T47D (cell line): ENCODE measurements at regions not wholly inside any gene's neighbourhood (a gene's known extent, or its start where the extent isn't known, plus 50 kb on each side); places are given as distances from the start of the nearest gene placed in this dataset.
A peak's percentile ranks its signal among the peaks of the same experiment; 100 is the strongest.
"Not testable (repeated sequence)": the region's sequence is repeated elsewhere in the genome, so short reads cannot be mapped to it uniquely, and the experiment has no call there.

Source experiments
- DNase-seq, 2 experiments: peaks; one replicate each; pipeline versions ENCODE4 v3.0.0 to v3.0.0-alpha.2; 2011 to 2012; ENCODE audit warnings: low read depth in 1 of 2, low spot score in 1 of 2
- JUND ChIP-seq: IDR thresholded peaks from 2 replicates; pipeline ENCODE4 v1.6.1; 2012; ENCODE audit warnings: low read depth
- in situ Hi-C: cut with HindIII; loops from 2 replicates; pipeline ENCODE4 v1.10.0; 2016; ENCODE audit warnings: low sequenced_read_pairs, low pct_unique_long_range_greater_than_20kb

- in situ Hi-C loops = no loop called here
- DNase-seq = no peak
- no peak for TF ChIP-seq JUND
Measured at GRCh38 chr10:30527623-30528428, 93.8 kb downstream of the MAP3K8 start.

DNA sequence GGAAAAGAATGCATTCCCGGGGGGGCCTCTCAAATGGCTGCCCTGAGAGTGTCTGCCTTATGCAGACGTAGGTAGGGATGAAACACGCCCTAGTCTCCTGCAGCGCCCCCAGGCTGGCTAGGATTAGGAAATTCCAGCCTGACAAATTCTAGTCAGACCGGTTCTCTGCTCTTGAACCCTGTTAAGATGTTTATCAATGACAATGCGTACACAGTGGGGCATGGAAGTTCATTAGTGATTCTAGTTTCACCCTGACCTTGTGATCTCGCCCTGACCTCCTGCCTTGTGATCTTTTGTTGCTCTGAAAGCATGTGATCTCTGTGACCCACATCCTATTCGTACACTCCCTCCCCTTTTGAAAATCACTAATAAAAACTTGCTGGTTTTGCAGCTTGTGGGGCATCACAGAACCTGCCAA, 88.7 kb downstream of the MAP3K8 start:
- in situ Hi-C loops = not testable (repeated sequence)
- peak in 1 of 2 experiments; percentile 75 for DNase-seq

- in situ Hi-C loops = no loop called here
- no peak for DNase-seq
Measured at GRCh38 chr10:30518907-30519306, 84.9 kb downstream of the MAP3K8 start.

More at GRCh38 chr10:30518907-30519306, 84.9 kb downstream of the MAP3K8 start:
- no peak for TF ChIP-seq JUND
